Right hindlimb (tissue), 1 donor: ENCODE measurements at regions not wholly inside any gene's neighbourhood (a gene's known extent, or its start where the extent isn't known, plus 50 kb on each side); places are given as distances from the start of the nearest gene placed in this dataset.

ENCODE experiments used
- DNase-seq: peaks from one replicate; pipeline ENCODE4 v3.0.0-alpha.2; 2018

GRCh38 chr18:40013001-40013609 lies 1941.9 kb upstream of the PIK3C3 start:
- no peak for DNase-seq

- DNase-seq, result no peak
Measured at GRCh38 chr18:40011201-40011600, 1943.8 kb upstream of the PIK3C3 start.

- no peak for DNase-seq
Measured at GRCh38 chr18:40006634-40007033, 1948.4 kb upstream of the PIK3C3 start.

- DNase-seq, result no peak
Measured at GRCh38 chr18:40004246-40004645, 1950.8 kb upstream of the PIK3C3 start.

GRCh38 chr18:39998317-39998716 lies 1956.7 kb upstream of the PIK3C3 start:
- DNase-seq, result no peak

GRCh38 chr18:39994498-39994897 lies 1960.5 kb upstream of the PIK3C3 start:
- no peak for DNase-seq

- no peak for DNase-seq
Measured at GRCh38 chr18:39991696-39992265, 1963.3 kb upstream of the PIK3C3 start.

GRCh38 chr18:39990540-39990939 lies 1964.5 kb upstream of the PIK3C3 start:
- DNase-seq, result no peak

- no peak for DNase-seq
Measured at GRCh38 chr18:39976771-39977170, 1978.3 kb upstream of the PIK3C3 start.

- DNase-seq, result no peak
Measured at GRCh38 chr18:39972521-39972920, 1982.5 kb upstream of the PIK3C3 start.

GRCh38 chr18:39969803-39970494 lies 1985.1 kb upstream of the PIK3C3 start:
- DNase-seq, result no peak

- no peak for DNase-seq
Measured at GRCh38 chr18:39966275-39966674, 1988.8 kb upstream of the PIK3C3 start.

- DNase-seq, result no peak
Measured at GRCh38 chr18:39962546-39962945, 1992.5 kb upstream of the PIK3C3 start.

- no peak for DNase-seq
Measured at GRCh38 chr18:39960550-39960949, 1994.5 kb upstream of the PIK3C3 start.

- DNase-seq, result no peak
Measured at GRCh38 chr18:39959839-39960238, 1995.2 kb upstream of the PIK3C3 start.

GRCh38 chr18:39958876-39959275 lies 1996.2 kb upstream of the PIK3C3 start:
- no peak for DNase-seq

GRCh38 chr18:39952816-39953215 lies 2002.2 kb upstream of the PIK3C3 start:
- no peak for DNase-seq

GRCh38 chr18:39951142-39951720 lies 2003.8 kb upstream of the PIK3C3 start:
- DNase-seq, result no peak

GRCh38 chr18:39946623-39947061 lies 2008.4 kb upstream of the PIK3C3 start:
- DNase-seq, result no peak

GRCh38 chr18:39945076-39945475 lies 2010.0 kb upstream of the PIK3C3 start:
- DNase-seq, result no peak

GRCh38 chr18:39942702-39943101 lies 2012.3 kb upstream of the PIK3C3 start:
- DNase-seq, result no peak

GRCh38 chr18:39938676-39939608 lies 2016.1 kb upstream of the PIK3C3 start:
- no peak for DNase-seq

GRCh38 chr18:39935598-39935997 lies 2019.4 kb upstream of the PIK3C3 start:
- no peak for DNase-seq
